ENCODE measurements at regions not wholly inside any gene's neighbourhood (a gene's known extent, or its start where the extent isn't known, plus 50 kb on each side); places are given as distances from the start of the nearest gene placed in this dataset.

DNA sequence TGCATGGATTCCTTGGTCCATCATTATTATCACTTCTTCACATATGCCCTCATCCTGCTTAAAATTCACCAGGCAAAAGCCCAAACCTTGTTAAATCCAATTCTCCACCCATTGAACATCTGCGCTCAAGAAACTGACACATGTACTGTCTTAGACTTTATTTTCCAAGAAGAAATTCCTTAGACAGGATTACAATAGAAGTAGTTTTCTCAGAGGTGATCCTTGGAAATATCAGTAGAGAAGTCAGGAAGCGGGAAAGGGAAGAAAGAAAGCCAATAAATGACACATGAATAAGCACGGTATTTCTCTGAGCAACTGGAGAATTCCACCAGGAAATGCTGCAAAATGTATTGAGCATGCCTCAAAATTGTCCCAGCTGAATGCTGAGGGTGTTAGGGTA lies 90.2 kb downstream of the FOXD1 start:
- H2AFZ ChIP-seq (ENCODE audit: low read length), result no peak overlapping the region

GRCh38 chr5:73357576-73357975 lies 91.0 kb downstream of the FOXD1 start:
- TF ChIP-seq, protein P1, sequence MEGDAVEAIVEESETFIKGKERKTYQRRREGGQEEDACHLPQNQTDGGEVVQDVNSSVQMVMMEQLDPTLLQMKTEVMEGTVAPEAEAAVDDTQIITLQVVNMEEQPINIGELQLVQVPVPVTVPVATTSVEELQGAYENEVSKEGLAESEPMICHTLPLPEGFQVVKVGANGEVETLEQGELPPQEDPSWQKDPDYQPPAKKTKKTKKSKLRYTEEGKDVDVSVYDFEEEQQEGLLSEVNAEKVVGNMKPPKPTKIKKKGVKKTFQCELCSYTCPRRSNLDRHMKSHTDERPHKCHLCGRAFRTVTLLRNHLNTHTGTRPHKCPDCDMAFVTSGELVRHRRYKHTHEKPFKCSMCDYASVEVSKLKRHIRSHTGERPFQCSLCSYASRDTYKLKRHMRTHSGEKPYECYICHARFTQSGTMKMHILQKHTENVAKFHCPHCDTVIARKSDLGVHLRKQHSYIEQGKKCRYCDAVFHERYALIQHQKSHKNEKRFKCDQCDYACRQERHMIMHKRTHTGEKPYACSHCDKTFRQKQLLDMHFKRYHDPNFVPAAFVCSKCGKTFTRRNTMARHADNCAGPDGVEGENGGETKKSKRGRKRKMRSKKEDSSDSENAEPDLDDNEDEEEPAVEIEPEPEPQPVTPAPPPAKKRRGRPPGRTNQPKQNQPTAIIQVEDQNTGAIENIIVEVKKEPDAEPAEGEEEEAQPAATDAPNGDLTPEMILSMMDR (IDR thresholded peaks at IDR 0.05; ENCODE audit: extremely low read depth, low read depth, low read length), result no peak
- Histone ChIP-seq H3K4me1 (ENCODE audit: insufficient read depth, low read length) (peaks cover 13% of the 10 kb centered on the region), H3K4me2 (ENCODE audit: insufficient read depth, low read length) (no peak overlapping the region), H4K20me1 (ENCODE audit: insufficient read depth, low read length) (no peaks in the 10 kb centered on the region), H3K27me3 (ENCODE audit: insufficient read depth, low read length) (no peaks in the 10 kb centered on the region), H2AFZ (ENCODE audit: low read length) (no peak overlapping the region), H3K9me3 (ENCODE audit: low read depth, low read length) (no peaks in the 10 kb centered on the region), H3K4me3 (ENCODE audit: insufficient read depth, low read length) (no peak overlapping the region), H3K79me2 (ENCODE audit: insufficient read depth, low read length) (no peaks in the 10 kb centered on the region), H3K27ac (ENCODE audit: low read depth, low read length) (no peak overlapping the region), H3K36me3 (ENCODE audit: insufficient read depth, low read length) (no peaks in the 10 kb centered on the region)
- DNase-seq (ENCODE audit: insufficient read length, low spot score, missing footprints), result no peak

More for the DNA sequence above, 90.2 kb downstream of the FOXD1 start:
- no peaks in the 10 kb centered on the region for H3K27me3 ChIP-seq (ENCODE audit: insufficient read depth, low read length)
- H3K9me3 ChIP-seq (ENCODE audit: low read depth, low read length), result no peaks in the 10 kb centered on the region
- peaks cover 13% of the 10 kb centered on the region for H3K4me1 ChIP-seq (ENCODE audit: insufficient read depth, low read length)
- TF ChIP-seq, protein P1 (IDR thresholded peaks at IDR 0.05; ENCODE audit: extremely low read depth, low read depth, low read length), result no peak
- no peak overlapping the region for H3K4me2 ChIP-seq (ENCODE audit: insufficient read depth, low read length)
- no peak overlapping the region for H3K4me3 ChIP-seq (ENCODE audit: insufficient read depth, low read length)
- no peaks in the 10 kb centered on the region for H3K79me2 ChIP-seq (ENCODE audit: insufficient read depth, low read length)
- H3K36me3 ChIP-seq (ENCODE audit: insufficient read depth, low read length), result no peaks in the 10 kb centered on the region
- no peaks in the 10 kb centered on the region for H4K20me1 ChIP-seq (ENCODE audit: insufficient read depth, low read length)
- no peak for DNase-seq (ENCODE audit: insufficient read length, low spot score, missing footprints)
- no peak overlapping the region for H3K27ac ChIP-seq (ENCODE audit: low read depth, low read length)

DNA sequence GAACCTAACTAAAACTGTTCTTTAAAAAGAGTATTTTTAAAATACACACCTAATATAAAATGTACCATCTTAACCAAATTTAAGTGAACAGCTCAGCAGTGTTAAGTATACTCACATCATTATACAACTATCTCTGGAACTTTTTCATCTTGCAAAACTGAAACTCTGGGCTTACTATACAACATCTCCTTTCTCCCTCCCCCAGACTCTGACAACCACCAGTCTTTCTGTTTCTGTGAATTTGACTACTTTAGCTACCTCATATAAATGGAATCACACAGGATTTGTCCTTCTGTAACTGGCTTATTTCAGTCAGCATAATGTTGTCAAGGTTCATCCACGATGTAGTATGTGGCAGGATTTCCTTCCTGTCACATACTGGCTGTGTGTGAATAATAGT lies 93.5 kb downstream of the FOXD1 start:
- Histone ChIP-seq H3K4me2 (ENCODE audit: insufficient read depth, low read length) (peak overlapping the region; percentile 46), H2AFZ (ENCODE audit: low read length) (peak overlapping the region; percentile 7), H3K27ac (ENCODE audit: low read depth, low read length) (no peak overlapping the region), H3K79me2 (ENCODE audit: insufficient read depth, low read length) (no peaks in the 10 kb centered on the region), H3K4me1 (ENCODE audit: insufficient read depth, low read length) (peaks cover 13% of the 10 kb centered on the region), H3K36me3 (ENCODE audit: insufficient read depth, low read length) (no peaks in the 10 kb centered on the region), H3K9me3 (ENCODE audit: low read depth, low read length) (no peaks in the 10 kb centered on the region), H3K4me3 (ENCODE audit: insufficient read depth, low read length) (no peak overlapping the region), H3K27me3 (ENCODE audit: insufficient read depth, low read length) (no peaks in the 10 kb centered on the region), H4K20me1 (ENCODE audit: insufficient read depth, low read length) (no peaks in the 10 kb centered on the region)
- DNase-seq (ENCODE audit: insufficient read length, low spot score, missing footprints), result no peak
- TF ChIP-seq, protein P1 (IDR thresholded peaks at IDR 0.05; ENCODE audit: extremely low read depth, low read depth, low read length), result no peak

DNA sequence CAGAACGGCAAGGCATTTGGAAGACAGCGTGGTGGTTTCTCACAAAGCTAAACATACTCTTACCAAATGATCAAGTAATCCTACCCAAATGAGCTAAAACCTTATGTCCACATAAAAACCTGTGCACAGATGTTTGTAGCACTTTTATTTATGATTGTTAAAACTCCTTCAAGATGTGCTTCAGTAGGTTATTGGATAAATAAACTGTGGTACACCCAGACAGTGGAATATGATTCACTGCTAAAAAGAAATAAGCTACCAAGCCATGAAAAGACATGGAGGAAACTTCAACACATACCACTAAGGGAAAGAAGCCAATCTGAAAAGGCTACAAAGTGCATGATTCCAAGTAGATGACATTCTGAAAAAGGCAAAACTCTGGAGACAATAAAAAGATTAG lies 94.2 kb downstream of the FOXD1 start:
- TF ChIP-seq, protein P1 (IDR thresholded peaks at IDR 0.05; ENCODE audit: extremely low read depth, low read depth, low read length), result no peak
- no peaks in the 10 kb centered on the region for H3K9me3 ChIP-seq (ENCODE audit: low read depth, low read length)
- H3K27me3 ChIP-seq (ENCODE audit: insufficient read depth, low read length), result no peaks in the 10 kb centered on the region
- H3K36me3 ChIP-seq (ENCODE audit: insufficient read depth, low read length), result no peaks in the 10 kb centered on the region
- no peak overlapping the region for H3K27ac ChIP-seq (ENCODE audit: low read depth, low read length)
- H3K79me2 ChIP-seq (ENCODE audit: insufficient read depth, low read length), result no peaks in the 10 kb centered on the region
- peaks cover 13% of the 10 kb centered on the region for H3K4me1 ChIP-seq (ENCODE audit: insufficient read depth, low read length)
- H3K4me2 ChIP-seq (ENCODE audit: insufficient read depth, low read length), result peak overlapping the region; percentile 46
- H3K4me3 ChIP-seq (ENCODE audit: insufficient read depth, low read length), result no peak overlapping the region
- H2AFZ ChIP-seq (ENCODE audit: low read length), result peak overlapping the region; percentile 48
- DNase-seq (ENCODE audit: insufficient read length, low spot score, missing footprints), result no peak
- no peaks in the 10 kb centered on the region for H4K20me1 ChIP-seq (ENCODE audit: insufficient read depth, low read length)
